ENCODE measurements at regions not wholly inside any gene's neighbourhood (a gene's known extent, or its start where the extent isn't known, plus 50 kb on each side); places are given as distances from the start of the nearest gene placed in this dataset.

DNA sequence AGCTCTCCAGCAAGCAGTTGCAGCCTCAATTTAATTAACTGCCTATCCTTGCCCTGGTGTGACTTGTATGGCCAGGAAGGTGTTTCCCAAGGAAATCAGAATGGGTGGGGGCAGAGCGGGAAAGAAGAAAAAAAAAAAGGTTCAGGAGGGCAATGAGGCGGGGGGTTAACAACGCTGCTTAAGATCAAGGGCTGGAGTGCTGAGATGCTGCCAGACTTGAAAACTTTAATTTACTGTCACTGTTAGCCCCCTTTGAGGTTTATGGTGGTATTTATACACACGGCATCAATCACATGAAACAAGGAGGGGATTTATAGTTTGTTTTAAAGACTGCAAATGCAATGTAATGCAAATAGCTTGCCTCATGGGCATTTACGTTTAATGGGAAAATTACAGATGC is 319.4 kb upstream of the NR2F2 start:
- TF ChIP-seq, protein P1, sequence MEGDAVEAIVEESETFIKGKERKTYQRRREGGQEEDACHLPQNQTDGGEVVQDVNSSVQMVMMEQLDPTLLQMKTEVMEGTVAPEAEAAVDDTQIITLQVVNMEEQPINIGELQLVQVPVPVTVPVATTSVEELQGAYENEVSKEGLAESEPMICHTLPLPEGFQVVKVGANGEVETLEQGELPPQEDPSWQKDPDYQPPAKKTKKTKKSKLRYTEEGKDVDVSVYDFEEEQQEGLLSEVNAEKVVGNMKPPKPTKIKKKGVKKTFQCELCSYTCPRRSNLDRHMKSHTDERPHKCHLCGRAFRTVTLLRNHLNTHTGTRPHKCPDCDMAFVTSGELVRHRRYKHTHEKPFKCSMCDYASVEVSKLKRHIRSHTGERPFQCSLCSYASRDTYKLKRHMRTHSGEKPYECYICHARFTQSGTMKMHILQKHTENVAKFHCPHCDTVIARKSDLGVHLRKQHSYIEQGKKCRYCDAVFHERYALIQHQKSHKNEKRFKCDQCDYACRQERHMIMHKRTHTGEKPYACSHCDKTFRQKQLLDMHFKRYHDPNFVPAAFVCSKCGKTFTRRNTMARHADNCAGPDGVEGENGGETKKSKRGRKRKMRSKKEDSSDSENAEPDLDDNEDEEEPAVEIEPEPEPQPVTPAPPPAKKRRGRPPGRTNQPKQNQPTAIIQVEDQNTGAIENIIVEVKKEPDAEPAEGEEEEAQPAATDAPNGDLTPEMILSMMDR (IDR thresholded peaks at IDR 0.05), result no peak
- TF ChIP-seq POLR2AphosphoS5 (IDR thresholded peaks at IDR 0.05) (no peak), EP300 (IDR thresholded peaks at IDR 0.05) (no peak), POLR2A (IDR thresholded peaks at IDR 0.05) (no peak)
- H3K36me3 ChIP-seq, result no peaks in the 10 kb centered on the region
- intact Hi-C loops (cut with DNase I), result no loop called here
- no peak overlapping the region for H3K27ac ChIP-seq
- DNase-seq, result no peak
- no peaks in the 10 kb centered on the region for H3K4me1 ChIP-seq
- 37 to 46% methylated on average over 5 of the region's 5 CpGs for WGBS, 2 donors
- H3K4me3 ChIP-seq, result no peak overlapping the region
- no peaks in the 10 kb centered on the region for H3K9me3 ChIP-seq
- no peaks in the 10 kb centered on the region for H3K27me3 ChIP-seq

DNA sequence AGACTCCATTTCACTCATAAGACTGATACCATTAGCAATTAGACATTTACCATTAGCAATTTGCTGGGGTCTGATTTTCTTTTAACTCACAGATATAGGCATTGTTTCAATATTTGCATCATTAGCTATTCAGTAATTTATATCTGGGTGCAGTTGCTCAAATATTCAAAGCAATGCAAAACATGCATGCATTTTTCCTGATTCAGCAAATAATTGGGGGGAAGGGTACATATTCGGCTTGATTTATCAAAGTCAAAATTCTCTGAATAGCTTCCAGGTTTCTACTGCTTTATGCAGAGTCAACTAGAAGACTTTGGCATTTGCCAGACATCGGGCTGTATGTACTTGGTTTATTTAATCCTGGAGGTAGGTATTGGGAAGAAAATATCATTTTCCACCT is 315.6 kb upstream of the NR2F2 start:
- Histone ChIP-seq H3K4me3 (no peak overlapping the region), H3K27me3 (no peaks in the 10 kb centered on the region), H3K9me3 (no peaks in the 10 kb centered on the region), H3K36me3 (no peaks in the 10 kb centered on the region), H3K27ac (no peak overlapping the region), H3K4me1 (no peaks in the 10 kb centered on the region)
- DNase-seq, result no peak
- TF ChIP-seq EP300 (IDR thresholded peaks at IDR 0.05) (no peak), POLR2AphosphoS5 (IDR thresholded peaks at IDR 0.05) (no peak), POLR2A (IDR thresholded peaks at IDR 0.05) (no peak)
- TF ChIP-seq, protein P1 (IDR thresholded peaks at IDR 0.05), result no peak
- intact Hi-C loops (cut with DNase I), result no loop called here
- 87 to 88% methylated on average over 2 of the region's 2 CpGs for WGBS, 2 donors

DNA sequence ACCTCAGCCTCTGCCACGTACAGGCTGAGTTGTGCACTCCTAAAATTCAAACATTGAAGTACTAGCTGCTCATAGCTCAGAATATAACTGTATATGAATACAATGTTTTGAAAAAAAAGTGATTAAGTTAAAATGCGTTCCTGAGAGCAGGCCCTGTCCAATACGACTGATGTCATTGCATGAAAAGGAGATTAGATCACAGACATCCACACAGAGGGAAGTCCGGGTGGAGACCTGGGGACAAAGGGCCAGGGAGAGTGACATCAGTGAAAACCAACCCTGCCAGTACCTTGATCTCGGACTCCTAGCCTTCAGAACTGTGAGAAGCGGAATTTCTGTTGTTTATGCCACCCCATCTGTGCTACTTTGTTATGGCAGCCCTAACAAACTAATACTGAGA is 311.4 kb upstream of the NR2F2 start:
- no peaks in the 10 kb centered on the region for H3K27me3 ChIP-seq
- H3K9me3 ChIP-seq, result no peaks in the 10 kb centered on the region
- no peak for TF ChIP-seq POLR2A (IDR thresholded peaks at IDR 0.05)
- TF ChIP-seq, protein P1 (IDR thresholded peaks at IDR 0.05), result no peak
- TF ChIP-seq EP300 (IDR thresholded peaks at IDR 0.05), result no peak
- TF ChIP-seq POLR2AphosphoS5 (IDR thresholded peaks at IDR 0.05), result no peak
- intact Hi-C loops (cut with DNase I), result no loop called here
- H3K36me3 ChIP-seq, result no peaks in the 10 kb centered on the region
- WGBS, 2 donors, result 73 to 86% methylated on average over 6 of the region's 6 CpGs
- H3K4me1 ChIP-seq, result no peaks in the 10 kb centered on the region
- H3K4me3 ChIP-seq, result no peak overlapping the region
- H3K27ac ChIP-seq, result no peak overlapping the region
- DNase-seq, result no peak

DNA sequence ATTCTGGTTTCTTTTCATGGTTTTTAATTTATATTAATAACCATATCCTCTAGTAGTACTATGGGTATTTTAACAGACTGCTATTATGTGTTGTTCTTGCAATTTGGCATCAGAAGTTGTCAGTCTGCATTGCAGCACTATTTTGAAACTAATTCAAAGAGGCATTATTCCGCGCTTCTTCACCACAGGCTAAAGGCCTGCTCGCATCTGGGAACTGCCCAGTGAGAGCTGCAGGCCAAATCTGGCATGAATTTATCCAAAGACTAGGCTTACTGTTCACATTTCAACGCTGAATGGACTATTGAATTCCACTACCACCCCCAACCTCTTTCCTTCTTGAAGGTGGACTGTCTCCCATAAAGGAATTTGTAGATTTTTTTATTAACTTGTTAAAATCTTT is 310.4 kb upstream of the NR2F2 start:
- Histone ChIP-seq H3K4me1 (no peaks in the 10 kb centered on the region), H3K36me3 (no peaks in the 10 kb centered on the region), H3K4me3 (no peak overlapping the region), H3K27me3 (no peaks in the 10 kb centered on the region), H3K27ac (no peak overlapping the region), H3K9me3 (no peaks in the 10 kb centered on the region)
- no peak for DNase-seq
- whole genome bisulfite sequencing, 2 donors, result 89 to 92% methylated on average over 4 of the region's 4 CpGs
- TF ChIP-seq, protein P1 (IDR thresholded peaks at IDR 0.05), result no peak
- TF ChIP-seq EP300 (IDR thresholded peaks at IDR 0.05) (no peak), POLR2AphosphoS5 (IDR thresholded peaks at IDR 0.05) (no peak), POLR2A (IDR thresholded peaks at IDR 0.05) (no peak)
- intact Hi-C loops (cut with DNase I), result no loop called here

DNA sequence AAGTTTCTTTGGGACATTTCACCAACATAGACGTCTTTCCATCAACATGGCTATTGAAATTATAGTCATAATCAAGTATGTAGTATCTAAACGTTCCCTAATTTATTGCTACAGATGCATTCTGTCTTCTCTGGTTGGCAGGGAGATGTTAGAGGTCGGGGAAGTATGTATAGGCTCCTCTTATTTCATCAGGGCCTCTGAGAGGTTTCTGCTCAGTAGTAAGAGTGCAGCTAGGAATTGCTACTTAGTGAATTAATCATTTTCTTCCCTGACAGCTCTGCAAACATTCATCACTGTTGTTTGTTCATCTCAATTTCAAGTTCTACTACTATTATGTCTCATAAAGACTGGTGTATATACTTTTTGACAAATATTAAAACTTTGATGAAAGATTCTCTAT is 309.7 kb upstream of the NR2F2 start:
- H3K4me3 ChIP-seq, result no peak overlapping the region
- WGBS, 2 donors, result 38 to 59% methylated on average over 3 of the region's 3 CpGs
- no peaks in the 10 kb centered on the region for H3K4me1 ChIP-seq
- H3K27me3 ChIP-seq, result no peaks in the 10 kb centered on the region
- H3K36me3 ChIP-seq, result no peaks in the 10 kb centered on the region
- DNase-seq, result no peak
- no peak for TF ChIP-seq POLR2AphosphoS5 (IDR thresholded peaks at IDR 0.05)
- TF ChIP-seq, protein P1 (IDR thresholded peaks at IDR 0.05), result no peak
- TF ChIP-seq POLR2A (IDR thresholded peaks at IDR 0.05), result no peak
- no peak for TF ChIP-seq EP300 (IDR thresholded peaks at IDR 0.05)
- no peak overlapping the region for H3K27ac ChIP-seq
- intact Hi-C loops (cut with DNase I), result no loop called here
- no peaks in the 10 kb centered on the region for H3K9me3 ChIP-seq
